Vagina (tissue), 2 donors: ENCODE measurements at regions not wholly inside any gene's neighbourhood (a gene's known extent, or its start where the extent isn't known, plus 50 kb on each side); places are given as distances from the start of the nearest gene placed in this dataset.

ENCODE experiments used
- DNase-seq, 2 donors: peaks; one replicate each; pipeline ENCODE4 v3.0.0-alpha.2; 2017; ENCODE audit errors: extremely low spot score in 2 of 2
- H3K27ac ChIP-seq: fragments of 200-600 bp; sonication (generic); one replicate; pipeline ENCODE4 v1.5.1; 2019
- H3K27me3 ChIP-seq: fragments of 200-600 bp; sonication (generic); one replicate; pipeline ENCODE4 v1.5.1; 2019
- H3K36me3 ChIP-seq, 2 donors: fragments of 200-600 bp; sonication (generic); one replicate each; pipeline ENCODE4 v1.5.1; 2017 to 2019
- H3K4me1 ChIP-seq: fragments of 200-600 bp; sonication (generic); one replicate; pipeline ENCODE4 v1.5.1; 2019
- H3K4me3 ChIP-seq, 2 donors: fragments of 200-600 bp; sonication (generic); 1 replicate in 1 of 2; 2 replicates in 1 of 2; pipeline ENCODE4 v1.5.1; 2016 to 2019
- H3K9me3 ChIP-seq: fragments of 200-600 bp; sonication (generic); one replicate; pipeline ENCODE4 v1.5.1; 2019
- POLR2A ChIP-seq, 2 donors: fragments of 450-650 bp; IDR thresholded peaks; one replicate each; pipeline ENCODE4 v1.6.1; 2017; ENCODE audit warnings: antibody characterized with exemption in 2 of 2, mild to moderate bottlenecking in 2 of 2, moderate library complexity in 2 of 2
- POLR2AphosphoS5 ChIP-seq, 2 donors: sonication (generic); formaldehyde crosslinking; IDR thresholded peaks; one replicate each; pipeline ENCODE4 v1.9.0; 2017; ENCODE audit warnings: antibody characterized with exemption in 2 of 2, mild to moderate bottlenecking in 2 of 2, low read depth in 1 of 2; ENCODE audit not compliant: insufficient read depth in 1 of 2
- intact Hi-C: fragments of 100-400 bp; cut with DNase I; formaldehyde crosslinking; loops from one replicate; pipeline ENCODE4 v1.15.1; 2023
- TF ChIP-seq, protein P1 (sequence below), 3 experiments: fragments of 450-650 bp in 2 of 3; fragments of 200-600 bp in 1 of 3; sonication (generic) in 1 of 3; IDR thresholded peaks; one replicate each; pipeline ENCODE4 v1.5.1; 2017 to 2019; ENCODE audit warnings: antibody characterized with exemption in 3 of 3, mild to moderate bottlenecking in 2 of 3, moderate library complexity in 2 of 3

DNA sequence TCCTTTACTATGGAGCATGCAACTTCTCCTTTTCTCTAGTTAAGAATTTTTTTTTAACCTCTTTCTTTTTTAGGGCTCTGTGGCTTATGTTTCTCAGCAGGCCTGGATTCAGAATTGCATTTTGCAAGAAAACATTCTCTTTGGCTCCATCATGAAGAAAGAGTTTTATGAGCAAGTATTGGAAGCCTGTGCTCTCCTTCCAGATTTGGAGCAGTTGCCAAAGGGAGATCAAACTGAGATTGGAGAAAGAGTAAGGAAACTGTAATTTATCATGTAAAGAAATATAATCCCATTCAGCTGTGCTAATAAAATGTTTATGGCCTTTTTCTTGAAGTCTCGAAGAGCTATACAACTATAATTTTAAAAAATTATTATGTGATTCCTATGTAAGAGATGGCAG is 70.1 kb downstream of the HSPA13 start:
- H3K4me3 ChIP-seq, result no peak overlapping the region
- H3K9me3 ChIP-seq, result no peaks in the 10 kb centered on the region
- no peak for DNase-seq
- TF ChIP-seq, protein P1, sequence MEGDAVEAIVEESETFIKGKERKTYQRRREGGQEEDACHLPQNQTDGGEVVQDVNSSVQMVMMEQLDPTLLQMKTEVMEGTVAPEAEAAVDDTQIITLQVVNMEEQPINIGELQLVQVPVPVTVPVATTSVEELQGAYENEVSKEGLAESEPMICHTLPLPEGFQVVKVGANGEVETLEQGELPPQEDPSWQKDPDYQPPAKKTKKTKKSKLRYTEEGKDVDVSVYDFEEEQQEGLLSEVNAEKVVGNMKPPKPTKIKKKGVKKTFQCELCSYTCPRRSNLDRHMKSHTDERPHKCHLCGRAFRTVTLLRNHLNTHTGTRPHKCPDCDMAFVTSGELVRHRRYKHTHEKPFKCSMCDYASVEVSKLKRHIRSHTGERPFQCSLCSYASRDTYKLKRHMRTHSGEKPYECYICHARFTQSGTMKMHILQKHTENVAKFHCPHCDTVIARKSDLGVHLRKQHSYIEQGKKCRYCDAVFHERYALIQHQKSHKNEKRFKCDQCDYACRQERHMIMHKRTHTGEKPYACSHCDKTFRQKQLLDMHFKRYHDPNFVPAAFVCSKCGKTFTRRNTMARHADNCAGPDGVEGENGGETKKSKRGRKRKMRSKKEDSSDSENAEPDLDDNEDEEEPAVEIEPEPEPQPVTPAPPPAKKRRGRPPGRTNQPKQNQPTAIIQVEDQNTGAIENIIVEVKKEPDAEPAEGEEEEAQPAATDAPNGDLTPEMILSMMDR (IDR thresholded peaks at IDR 0.05), result no peak
- TF ChIP-seq POLR2A (IDR thresholded peaks at IDR 0.05) (no peak), POLR2AphosphoS5 (IDR thresholded peaks at IDR 0.05; ENCODE audit: insufficient read depth in 1 of 2, low read depth in 1 of 2) (no peak)
- peaks cover 9% of the 10 kb centered on the region for H3K4me1 ChIP-seq
- no peaks in the 10 kb centered on the region for H3K27me3 ChIP-seq
- intact Hi-C loops, result no loop called here
- H3K36me3 ChIP-seq, result no peaks in the 10 kb centered on the region
- no peak overlapping the region for H3K27ac ChIP-seq

DNA sequence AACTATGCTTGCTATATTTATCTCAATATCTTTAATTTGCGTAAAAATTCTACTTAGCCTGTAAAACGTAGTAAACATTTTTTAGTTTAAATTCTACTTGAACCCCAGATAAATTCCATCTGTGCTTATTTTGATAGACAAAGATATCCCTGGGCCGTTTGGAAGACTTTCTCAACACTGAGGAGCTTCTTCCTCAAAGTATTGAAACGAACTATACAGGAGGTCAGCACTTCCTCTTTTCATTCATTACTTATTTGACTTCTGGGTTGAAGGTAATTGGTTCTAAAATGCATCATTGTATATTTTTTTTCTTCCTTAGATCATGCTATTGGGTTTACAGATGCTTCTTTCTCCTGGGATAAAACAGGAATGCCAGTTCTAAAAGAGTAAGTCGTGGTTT is 74.7 kb downstream of the HSPA13 start:
- no peaks in the 10 kb centered on the region for H3K36me3 ChIP-seq
- no peak for DNase-seq
- peaks cover 9% of the 10 kb centered on the region for H3K4me1 ChIP-seq
- H3K27ac ChIP-seq, result no peak overlapping the region
- H3K27me3 ChIP-seq, result no peaks in the 10 kb centered on the region
- no peak for TF ChIP-seq POLR2A (IDR thresholded peaks at IDR 0.05)
- TF ChIP-seq POLR2AphosphoS5 (IDR thresholded peaks at IDR 0.05; ENCODE audit: insufficient read depth in 1 of 2, low read depth in 1 of 2), result no peak
- TF ChIP-seq, protein P1 (IDR thresholded peaks at IDR 0.05), result no peak
- no peaks in the 10 kb centered on the region for H3K9me3 ChIP-seq
- intact Hi-C loops, result no loop called here
- no peak overlapping the region for H3K4me3 ChIP-seq

DNA sequence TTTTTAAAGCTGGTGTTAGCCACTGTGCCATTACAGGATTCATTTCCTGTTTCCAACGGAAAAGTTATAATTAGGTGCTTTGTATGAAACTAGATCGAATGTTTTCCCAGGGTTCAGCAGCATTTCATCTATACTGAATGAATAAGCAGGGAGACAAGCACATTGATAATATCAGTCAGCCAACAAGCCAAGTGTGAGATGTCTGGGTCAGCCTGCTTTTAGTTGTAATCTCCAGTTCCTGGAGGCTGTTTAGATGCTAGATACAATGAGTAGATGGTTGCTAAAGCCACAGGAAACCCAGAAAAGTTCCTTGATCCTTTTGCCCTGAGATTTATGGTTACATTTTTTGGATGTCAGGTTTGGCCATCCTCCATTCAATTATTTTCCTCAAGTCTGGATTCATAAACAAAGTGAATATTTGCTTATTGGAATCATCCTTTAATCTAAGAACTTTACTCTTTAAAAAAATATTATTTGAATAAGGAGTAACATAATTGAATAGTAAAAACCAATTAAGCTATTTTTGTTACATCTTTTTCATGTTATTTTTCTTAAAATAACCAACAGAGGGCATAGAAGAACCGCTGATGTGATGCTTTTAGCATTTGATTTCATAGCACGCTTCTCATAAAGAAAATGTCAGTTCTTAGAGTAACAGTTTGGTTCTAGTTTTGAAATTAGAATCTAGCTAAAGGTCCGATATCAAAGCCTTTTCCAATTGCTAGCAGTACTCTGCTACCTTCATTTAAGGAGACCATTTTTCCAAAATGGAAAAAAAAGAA is 76.6 kb downstream of the HSPA13 start:
- no peak for DNase-seq
- H3K4me1 ChIP-seq, result no peaks in the 10 kb centered on the region
- no peak overlapping the region for H3K27ac ChIP-seq
- intact Hi-C loops, result no loop called here
- no peaks in the 10 kb centered on the region for H3K9me3 ChIP-seq
- no peaks in the 10 kb centered on the region for H3K36me3 ChIP-seq
- H3K27me3 ChIP-seq, result no peaks in the 10 kb centered on the region
- H3K4me3 ChIP-seq, result no peak overlapping the region
- TF ChIP-seq POLR2AphosphoS5 (IDR thresholded peaks at IDR 0.05; ENCODE audit: insufficient read depth in 1 of 2, low read depth in 1 of 2) (no peak), POLR2A (IDR thresholded peaks at IDR 0.05) (no peak)
- TF ChIP-seq, protein P1 (IDR thresholded peaks at IDR 0.05), result peak in 2 of 3 experiments; percentile 14 to 22

DNA sequence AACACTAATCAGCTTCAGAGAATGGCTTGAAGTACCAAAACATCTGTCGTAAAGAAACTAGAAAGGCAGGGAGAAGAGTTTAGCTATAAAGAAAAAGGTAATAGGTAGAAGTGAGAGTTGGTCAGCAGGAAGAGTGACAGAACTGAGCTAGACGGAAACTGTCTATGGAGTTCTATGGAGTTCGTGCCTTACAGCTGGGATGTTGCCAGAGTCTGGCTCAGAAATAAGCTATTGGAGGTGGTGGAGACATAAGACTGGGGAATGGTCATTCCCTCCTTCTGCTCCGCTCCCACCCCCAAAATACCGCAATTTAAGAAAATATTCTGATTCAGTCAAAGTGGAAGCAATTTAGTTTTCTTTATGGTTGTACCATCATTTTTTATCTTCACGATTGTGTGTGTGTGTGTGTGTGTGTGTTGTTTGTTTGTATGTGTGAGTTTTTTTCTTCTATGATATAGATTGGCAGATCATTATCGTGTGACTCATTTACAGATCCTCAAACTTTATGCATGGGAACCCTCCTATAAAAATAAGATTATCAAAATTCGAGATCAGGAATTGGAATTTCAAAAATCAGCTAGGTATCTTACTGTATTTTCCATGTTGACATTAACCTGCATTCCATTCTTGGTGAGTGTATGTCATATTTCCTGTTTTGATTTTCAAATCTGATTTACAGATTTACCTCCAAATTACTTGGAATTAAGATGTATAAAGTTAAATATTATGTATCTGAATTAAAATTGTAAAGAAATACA is 79.0 kb downstream of the HSPA13 start:
- H3K36me3 ChIP-seq, result no peaks in the 10 kb centered on the region
- no peaks in the 10 kb centered on the region for H3K27me3 ChIP-seq
- no peak for DNase-seq
- intact Hi-C loops, result no loop called here
- no peak overlapping the region for H3K4me3 ChIP-seq
- no peaks in the 10 kb centered on the region for H3K4me1 ChIP-seq
- H3K27ac ChIP-seq, result no peak overlapping the region
- no peaks in the 10 kb centered on the region for H3K9me3 ChIP-seq
- TF ChIP-seq POLR2AphosphoS5 (IDR thresholded peaks at IDR 0.05; ENCODE audit: insufficient read depth in 1 of 2, low read depth in 1 of 2) (no peak), POLR2A (IDR thresholded peaks at IDR 0.05) (no peak)
- TF ChIP-seq, protein P1 (IDR thresholded peaks at IDR 0.05), result no peak

DNA sequence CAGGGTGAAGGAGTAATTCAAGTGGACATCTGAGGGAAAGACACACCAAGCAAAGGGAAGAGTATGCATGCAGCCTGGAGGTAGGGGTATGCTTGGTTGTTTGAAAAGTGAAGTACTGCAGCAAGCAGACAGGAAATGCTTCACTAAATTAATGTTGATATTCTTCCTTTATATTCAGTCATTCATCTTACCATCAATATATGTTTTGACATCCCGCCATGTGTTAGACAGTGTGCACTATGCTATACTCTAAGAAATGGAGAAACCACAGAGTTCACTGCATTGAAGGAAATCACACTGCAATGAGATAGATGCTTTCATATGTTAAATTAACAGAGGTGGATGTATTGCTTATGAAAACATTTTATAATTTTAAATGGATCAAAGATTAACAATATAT is 82.9 kb downstream of the HSPA13 start:
- DNase-seq, result no peak
- no peaks in the 10 kb centered on the region for H3K27me3 ChIP-seq
- no peak overlapping the region for H3K4me3 ChIP-seq
- H3K36me3 ChIP-seq, result no peaks in the 10 kb centered on the region
- no peaks in the 10 kb centered on the region for H3K4me1 ChIP-seq
- TF ChIP-seq POLR2AphosphoS5 (IDR thresholded peaks at IDR 0.05; ENCODE audit: insufficient read depth in 1 of 2, low read depth in 1 of 2) (no peak), POLR2A (IDR thresholded peaks at IDR 0.05) (no peak)
- TF ChIP-seq, protein P1 (IDR thresholded peaks at IDR 0.05), result no peak
- H3K9me3 ChIP-seq, result no peaks in the 10 kb centered on the region
- no peak overlapping the region for H3K27ac ChIP-seq
- intact Hi-C loops, result no loop called here
